GM19035 (cell line): ENCODE measurements at regions not wholly inside any gene's neighbourhood (a gene's known extent, or its start where the extent isn't known, plus 50 kb on each side); places are given as distances from the start of the nearest gene placed in this dataset.
"Not testable (repeated sequence)": the region's sequence is repeated elsewhere in the genome, so short reads cannot be mapped to it uniquely, and the experiment has no call there.

Experiments
- ATAC-seq: cut with Tn5 transposase; IDR thresholded peaks from one replicate; pipeline ENCODE4 v1.9.1; 2021; ENCODE audit not compliant: unreplicated experiment

- not testable (repeated sequence) for ATAC-seq
These were observed 55.9 kb upstream of the ACSM6 start for GRCh38 chr10:95137990-95138625.

- no peak for ATAC-seq
These were observed 59.5 kb upstream of the ACSM6 start for GRCh38 chr10:95134490-95134889.

- ATAC-seq: no peak
These were observed 60.0 kb upstream of the ACSM6 start for GRCh38 chr10:95133997-95134396.

GRCh38 chr10:95133016-95133752 is 60.9 kb upstream of the ACSM6 start:
- ATAC-seq: peak; percentile 90

- not testable (repeated sequence) for ATAC-seq
These were observed 61.1 kb upstream of the CYP2C8 start for GRCh38 chr10:95130429-95130828.

GRCh38 chr10:95125582-95125981 is 56.3 kb upstream of the CYP2C8 start:
- ATAC-seq: no peak

- no peak for ATAC-seq
These were observed 53.4 kb upstream of the CYP2C8 start for GRCh38 chr10:95122736-95123135.

GRCh38 chr10:95121904-95122303 is 52.6 kb upstream of the CYP2C8 start:
- no peak for ATAC-seq
